ENCODE measurements at regions not wholly inside any gene's neighbourhood (a gene's known extent, or its start where the extent isn't known, plus 50 kb on each side); places are given as distances from the start of the nearest gene placed in this dataset.

- TF ChIP-seq POLR2A (IDR thresholded peaks at IDR 0.05; ENCODE audit: low read depth): no peak
- TF ChIP-seq, protein P1, sequence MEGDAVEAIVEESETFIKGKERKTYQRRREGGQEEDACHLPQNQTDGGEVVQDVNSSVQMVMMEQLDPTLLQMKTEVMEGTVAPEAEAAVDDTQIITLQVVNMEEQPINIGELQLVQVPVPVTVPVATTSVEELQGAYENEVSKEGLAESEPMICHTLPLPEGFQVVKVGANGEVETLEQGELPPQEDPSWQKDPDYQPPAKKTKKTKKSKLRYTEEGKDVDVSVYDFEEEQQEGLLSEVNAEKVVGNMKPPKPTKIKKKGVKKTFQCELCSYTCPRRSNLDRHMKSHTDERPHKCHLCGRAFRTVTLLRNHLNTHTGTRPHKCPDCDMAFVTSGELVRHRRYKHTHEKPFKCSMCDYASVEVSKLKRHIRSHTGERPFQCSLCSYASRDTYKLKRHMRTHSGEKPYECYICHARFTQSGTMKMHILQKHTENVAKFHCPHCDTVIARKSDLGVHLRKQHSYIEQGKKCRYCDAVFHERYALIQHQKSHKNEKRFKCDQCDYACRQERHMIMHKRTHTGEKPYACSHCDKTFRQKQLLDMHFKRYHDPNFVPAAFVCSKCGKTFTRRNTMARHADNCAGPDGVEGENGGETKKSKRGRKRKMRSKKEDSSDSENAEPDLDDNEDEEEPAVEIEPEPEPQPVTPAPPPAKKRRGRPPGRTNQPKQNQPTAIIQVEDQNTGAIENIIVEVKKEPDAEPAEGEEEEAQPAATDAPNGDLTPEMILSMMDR (IDR thresholded peaks at IDR 0.05): no peak
- no peak for TF ChIP-seq POLR2AphosphoS5 (IDR thresholded peaks at IDR 0.05)
- no peak for TF ChIP-seq EP300 (IDR thresholded peaks at IDR 0.05)
These were observed 237.2 kb upstream of the ETAA1 start for GRCh38 chr2:67159929-67160328.

Measured in esophagus muscularis mucosa (tissue), 4 donors.